ENCODE measurements at regions not wholly inside any gene's neighbourhood (a gene's known extent, or its start where the extent isn't known, plus 50 kb on each side); places are given as distances from the start of the nearest gene placed in this dataset.

GRCh38 chr14:44653641-44654040, 146.6 kb upstream of the FSCB start:
- Histone ChIP-seq H3K27me3 (ENCODE audit: control insufficient read depth in 1 of 2, insufficient read depth in 2 of 2, low read length in 2 of 2) (no peaks in the 10 kb centered on the region), H3K27ac (ENCODE audit: extremely low read length, insufficient read depth, low read length) (no peak overlapping the region), H3K4me2 (ENCODE audit: low read depth, low read length) (no peak overlapping the region), H2AFZ (ENCODE audit: low read length) (no peak overlapping the region), H3K9ac (ENCODE audit: insufficient read depth, low read depth, low read length) (no peak overlapping the region), H3K36me3 (replicated peaks in 1 of 2; ENCODE audit: control insufficient read depth in 1 of 2, insufficient read depth in 2 of 2, low read length in 2 of 2) (no peaks in the 10 kb centered on the region), H3K4me3 (replicated peaks in 1 of 3; ENCODE audit: insufficient read depth in 1 of 3, low read depth in 2 of 3, low read length in 3 of 3) (no peak overlapping the region), H3K9me3 (ENCODE audit: low read length) (no peaks in the 10 kb centered on the region), H3K79me2 (ENCODE audit: insufficient read depth, low read length) (no peaks in the 10 kb centered on the region), H3K4me1 (ENCODE audit: insufficient read depth, low read length) (no peaks in the 10 kb centered on the region), H4K20me1 (ENCODE audit: insufficient read depth, low read length) (no peaks in the 10 kb centered on the region)
- intact Hi-C loops (cut with micrococcal nuclease; ENCODE audit: unreplicated experiment) = no loop called here
- ChIA-PET POLR2A (no interaction called here), CTCF (ENCODE audit: low intra/inter-chr PET ratio, low total read pairs) (no interaction called here)
- in situ Hi-C loops (cut with HindIII; ENCODE audit: extremely low pct_ligation_motif_present, low pct_unique_long_range_greater_than_20kb) = no loop called here
- 10% methylated on average over 3 of the region's 3 CpGs for WGBS (ENCODE audit: low lambda C conversion rate)
- TF ChIP-seq TOPORS (CRISPR knock-in tag; IDR thresholded peaks at IDR 0.05) (no peak), GATAD1 (CRISPR knock-in tag; IDR thresholded peaks at IDR 0.05) (no peak), ZFP91 (CRISPR knock-in tag; IDR thresholded peaks at IDR 0.05; ENCODE audit: borderline replicate concordance) (no peak), ZNF124 (CRISPR knock-in tag; IDR thresholded peaks at IDR 0.05) (no peak), KDM4B (CRISPR knock-in tag; IDR thresholded peaks at IDR 0.05) (no peak), TCF7 (IDR thresholded peaks at IDR 0.05; ENCODE audit: low read depth) (no peak), HOMEZ (CRISPR knock-in tag; IDR thresholded peaks at IDR 0.05; ENCODE audit: low read depth) (no peak), NFYC (CRISPR knock-in tag; IDR thresholded peaks at IDR 0.05) (no peak), ZNF816 (CRISPR knock-in tag; IDR thresholded peaks at IDR 0.05; ENCODE audit: borderline replicate concordance) (no peak), POGZ (CRISPR knock-in tag; IDR thresholded peaks at IDR 0.05) (no peak), ZSCAN22 (CRISPR knock-in tag; IDR thresholded peaks at IDR 0.05) (no peak), ARNT (IDR thresholded peaks at IDR 0.05) (no peak), PHF21A (CRISPR knock-in tag; IDR thresholded peaks at IDR 0.05) (no peak), ZNF576 (CRISPR knock-in tag; IDR thresholded peaks at IDR 0.05) (no peak), GABPA (IDR thresholded peaks at IDR 0.05; ENCODE audit: low read depth, low read length) (no peak), GABPA (CRISPR knock-in tag; IDR thresholded peaks at IDR 0.05; ENCODE audit: low read depth) (no peak), MTERF4 (CRISPR knock-in tag; IDR thresholded peaks at IDR 0.05) (no peak), THAP8 (CRISPR knock-in tag; IDR thresholded peaks at IDR 0.05; ENCODE audit: borderline replicate concordance) (no peak), DDIT3 (CRISPR knock-in tag; IDR thresholded peaks at IDR 0.05) (no peak)
- FAIRE-seq (no peak), ATAC-seq (no peak), DNase-seq (ENCODE audit: low spot score) (no peak)
- BruUV-seq (replicated peaks) = no TSS peak

Data from HepG2 (cell line).